ENCODE measurements at regions not wholly inside any gene's neighbourhood (a gene's known extent, or its start where the extent isn't known, plus 50 kb on each side); places are given as distances from the start of the nearest gene placed in this dataset.

GRCh38 chr2:53442783-53443182 is 324.8 kb upstream of the CHAC2 start:
- no peak overlapping the region for H3K27ac Mint-ChIP-seq
- H3K9me3 Mint-ChIP-seq, result no peaks in the 10 kb centered on the region
- DNase-seq, result no peak
- no peak overlapping the region for H3K4me3 Mint-ChIP-seq
- TF ChIP-seq CTCF (IDR thresholded peaks at IDR 0.05), result no peak
- CTCF ChIA-PET, result no interaction called here
- H3K36me3 Mint-ChIP-seq (ENCODE audit: low read depth), result no peaks in the 10 kb centered on the region
- H3K4me1 Mint-ChIP-seq (ENCODE audit: low read depth), result no peaks in the 10 kb centered on the region
- H3K27me3 Mint-ChIP-seq, result peaks cover 1% of the 10 kb centered on the region
- POLR2A ChIA-PET, result no interaction called here
- intact Hi-C loops (cut with micrococcal nuclease), result no loop called here
- no peak for ATAC-seq

- Mint-ChIP-seq H3K4me3 (no peak overlapping the region), H3K27me3 (no peaks in the 10 kb centered on the region), H3K9me3 (no peaks in the 10 kb centered on the region), H3K4me1 (ENCODE audit: low read depth) (no peaks in the 10 kb centered on the region), H3K36me3 (ENCODE audit: low read depth) (no peaks in the 10 kb centered on the region), H3K27ac (no peak overlapping the region)
- POLR2A ChIA-PET, result no interaction called here
- TF ChIP-seq CTCF (IDR thresholded peaks at IDR 0.05), result no peak
- DNase-seq (no peak), ATAC-seq (no peak)
- CTCF ChIA-PET, result no interaction called here
- intact Hi-C loops (cut with micrococcal nuclease), result no loop called here
Measured at GRCh38 chr2:53442093-53442492, 325.5 kb upstream of the CHAC2 start.

GRCh38 chr2:53438692-53439091 is 328.9 kb upstream of the CHAC2 start:
- Mint-ChIP-seq H3K27me3 (peaks cover 1% of the 10 kb centered on the region), H3K36me3 (ENCODE audit: low read depth) (no peaks in the 10 kb centered on the region), H3K4me1 (ENCODE audit: low read depth) (no peaks in the 10 kb centered on the region), H3K27ac (no peak overlapping the region), H3K9me3 (no peaks in the 10 kb centered on the region), H3K4me3 (no peak overlapping the region)
- ATAC-seq, result no peak
- ChIA-PET POLR2A (no interaction called here), CTCF (no interaction called here)
- TF ChIP-seq CTCF (IDR thresholded peaks at IDR 0.05), result no peak
- intact Hi-C loops (cut with micrococcal nuclease), result no loop called here
- no peak for DNase-seq

GRCh38 chr2:53438100-53438499 is 329.5 kb upstream of the CHAC2 start:
- no peaks in the 10 kb centered on the region for H3K4me1 Mint-ChIP-seq (ENCODE audit: low read depth)
- peaks cover 1% of the 10 kb centered on the region for H3K27me3 Mint-ChIP-seq
- no peaks in the 10 kb centered on the region for H3K36me3 Mint-ChIP-seq (ENCODE audit: low read depth)
- no peak overlapping the region for H3K27ac Mint-ChIP-seq
- POLR2A ChIA-PET, result no interaction called here
- H3K4me3 Mint-ChIP-seq, result no peak overlapping the region
- no peak for DNase-seq
- intact Hi-C loops (cut with micrococcal nuclease), result no loop called here
- TF ChIP-seq CTCF (IDR thresholded peaks at IDR 0.05), result no peak
- CTCF ChIA-PET, result no interaction called here
- no peaks in the 10 kb centered on the region for H3K9me3 Mint-ChIP-seq
- no peak for ATAC-seq

GRCh38 chr2:53437371-53437770 is 330.2 kb upstream of the CHAC2 start:
- Mint-ChIP-seq H3K4me3 (no peak overlapping the region), H3K4me1 (ENCODE audit: low read depth) (no peaks in the 10 kb centered on the region), H3K27me3 (peaks cover 1% of the 10 kb centered on the region), H3K9me3 (no peaks in the 10 kb centered on the region), H3K27ac (no peak overlapping the region), H3K36me3 (ENCODE audit: low read depth) (no peaks in the 10 kb centered on the region)
- intact Hi-C loops (cut with micrococcal nuclease), result no loop called here
- no peak for TF ChIP-seq CTCF (IDR thresholded peaks at IDR 0.05)
- ChIA-PET CTCF (no interaction called here), POLR2A (no interaction called here)
- no peak for ATAC-seq
- DNase-seq, result no peak
